BLaER1 treated with 17β-estradiol and CSF1 and Interleukin-3, amounts not matched to agents 10 nM and 100 nM (cell line): ENCODE measurements at regions not wholly inside any gene's neighbourhood (a gene's known extent, or its start where the extent isn't known, plus 50 kb on each side); places are given as distances from the start of the nearest gene placed in this dataset.

ENCODE experiments used
- H3K27ac ChIP-seq, 11 experiments: shearing (Covaris generic); formaldehyde crosslinking; 2 replicates each; pipeline ENCODE4 v1.8.1; 2022
- H3K27me3 ChIP-seq, 11 experiments: shearing (Covaris generic); formaldehyde crosslinking; 2 replicates each; pipeline ENCODE4 v1.8.1; 2022
- H3K36me3 ChIP-seq, 11 experiments: shearing (Covaris generic); formaldehyde crosslinking; 2 replicates each; pipeline ENCODE4 v1.8.1; 2022
- H3K4me1 ChIP-seq, 10 experiments: shearing (Covaris generic); formaldehyde crosslinking; 2 replicates each; pipeline ENCODE4 v1.8.1; 2022
- H3K4me2 ChIP-seq, 11 experiments: shearing (Covaris generic); formaldehyde crosslinking; 2 replicates each; pipeline ENCODE4 v1.8.1; 2022
- H3K4me3 ChIP-seq, 10 experiments: shearing (Covaris generic); formaldehyde crosslinking; 2 replicates each; pipeline ENCODE4 v1.8.1; 2022
- H3K9ac ChIP-seq, 11 experiments: shearing (Covaris generic); formaldehyde crosslinking; 2 replicates each; pipeline ENCODE4 v1.8.1; 2022
- H3K9me3 ChIP-seq, 11 experiments: shearing (Covaris generic); formaldehyde crosslinking; replicated peaks in 1 of 11; 2 replicates each; pipeline ENCODE4 v1.8.1; 2022
- H4K20me1 ChIP-seq, 11 experiments: shearing (Covaris generic); formaldehyde crosslinking; 2 replicates each; pipeline ENCODE4 v1.8.1; 2022
- Cebpa-rat ChIP-seq, 11 experiments: shearing (Covaris generic); IDR thresholded peaks; 2 replicates each; pipeline ENCODE4 v1.8.1; 2022

DNA sequence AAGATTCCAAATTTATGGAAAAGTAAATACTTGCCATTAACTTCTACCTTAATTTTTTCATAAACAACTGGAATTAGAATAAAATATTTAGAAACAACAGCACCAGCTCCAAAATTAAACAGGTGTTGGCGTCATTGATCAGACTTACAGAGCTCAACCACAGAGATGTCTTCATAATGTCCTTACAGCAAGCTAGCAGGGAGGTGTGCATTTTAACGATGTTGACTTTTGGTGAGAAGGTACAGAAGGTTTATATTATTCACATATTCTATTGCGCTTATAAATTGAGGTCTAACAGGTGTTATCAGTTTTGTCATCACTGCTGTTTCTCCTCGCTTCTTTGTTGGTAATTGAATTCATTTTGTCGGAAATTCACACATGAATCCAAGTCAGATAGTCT, 226.2 kb upstream of the CA10 start:
- Histone ChIP-seq H3K27ac (no peak overlapping the region), H3K9me3 (peaks cover 0 to 4% (median 2%) of the 10 kb centered on the region in 11 experiments; a peak in 7 of 22 replicates), H4K20me1 (no peaks in the 10 kb centered on the region), H3K36me3 (no peaks in the 10 kb centered on the region), H3K4me1 (no peaks in the 10 kb centered on the region), H3K4me2 (no peak overlapping the region), H3K27me3 (no peaks in the 10 kb centered on the region), H3K4me3 (no peak overlapping the region), H3K9ac (no peak overlapping the region)
- TF ChIP-seq Cebpa-rat (IDR thresholded peaks at IDR 0.05), result no peak

DNA sequence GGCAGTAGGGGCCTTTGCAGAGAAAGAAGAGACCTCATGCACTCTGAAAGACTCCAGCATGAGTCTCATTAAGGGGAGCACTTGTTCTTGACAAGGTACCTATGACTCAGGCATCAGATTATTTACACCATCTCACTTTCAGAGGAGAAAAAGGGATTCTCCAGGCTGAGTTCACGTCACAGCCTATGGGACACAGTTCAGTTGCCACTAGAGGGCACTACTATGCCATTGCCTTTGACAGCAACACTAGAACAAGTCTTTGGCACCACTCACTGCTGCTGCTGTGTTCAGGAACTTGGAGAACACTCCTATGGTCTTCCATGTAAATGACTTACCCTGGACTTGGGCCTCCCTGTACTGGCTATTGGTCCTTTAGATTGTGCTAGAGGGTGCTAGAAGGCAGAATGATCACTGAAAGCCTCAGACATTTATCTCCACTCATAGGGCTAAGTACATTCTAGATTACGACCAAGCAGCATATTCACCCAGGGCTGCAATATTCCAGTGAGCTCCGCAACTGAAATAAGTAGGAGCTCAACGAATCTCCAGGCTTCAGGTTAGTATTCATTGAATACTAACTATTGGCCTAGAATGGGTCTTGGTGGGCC, 225.1 kb upstream of the CA10 start:
- TF ChIP-seq Cebpa-rat (IDR thresholded peaks at IDR 0.05), result no peak
- Histone ChIP-seq H3K36me3 (no peaks in the 10 kb centered on the region), H3K9ac (no peak overlapping the region), H4K20me1 (no peaks in the 10 kb centered on the region), H3K4me3 (no peak overlapping the region), H3K27me3 (no peaks in the 10 kb centered on the region), H3K9me3 (peaks cover 0 to 9% (median 5%) of the 10 kb centered on the region in 11 experiments; a peak in 7 of 22 replicates), H3K27ac (no peak overlapping the region), H3K4me1 (no peaks in the 10 kb centered on the region), H3K4me2 (no peak overlapping the region)

DNA sequence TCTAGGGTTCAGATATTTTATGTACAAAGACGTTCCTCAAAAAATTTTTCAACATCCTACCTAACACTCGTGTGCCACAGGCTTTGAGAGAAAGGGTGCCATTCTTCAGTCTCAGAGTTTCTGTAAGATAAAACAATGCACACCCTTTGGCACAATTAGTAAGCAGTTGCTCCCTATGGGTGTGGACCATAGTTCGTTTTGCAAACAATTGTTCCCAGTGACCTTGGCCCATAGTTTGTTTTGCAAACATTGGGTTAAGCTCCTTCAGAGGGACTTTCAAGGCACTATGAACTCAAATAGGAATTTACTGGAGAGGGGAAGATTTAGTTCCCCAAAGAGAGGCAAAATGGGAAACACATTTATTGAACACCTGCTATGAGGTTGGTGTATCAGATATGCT, 220.3 kb upstream of the CA10 start:
- Histone ChIP-seq H3K9me3 (peaks cover 0 to 9% (median 5%) of the 10 kb centered on the region in 11 experiments; a peak in 7 of 22 replicates), H3K9ac (no peak overlapping the region), H3K4me2 (no peak overlapping the region), H3K36me3 (no peaks in the 10 kb centered on the region), H4K20me1 (no peaks in the 10 kb centered on the region), H3K27ac (no peak overlapping the region), H3K4me1 (no peaks in the 10 kb centered on the region), H3K4me3 (no peak overlapping the region), H3K27me3 (no peaks in the 10 kb centered on the region)
- no peak for TF ChIP-seq Cebpa-rat (IDR thresholded peaks at IDR 0.05)

- no peaks in the 10 kb centered on the region for H3K4me1 ChIP-seq
- no peak overlapping the region for H3K9ac ChIP-seq
- TF ChIP-seq Cebpa-rat (IDR thresholded peaks at IDR 0.05), result no peak
- H4K20me1 ChIP-seq, result no peaks in the 10 kb centered on the region
- no peak overlapping the region for H3K4me2 ChIP-seq
- H3K4me3 ChIP-seq, result no peak overlapping the region
- H3K27ac ChIP-seq, result no peak overlapping the region
- no peaks in the 10 kb centered on the region for H3K36me3 ChIP-seq
- H3K9me3 ChIP-seq, result peaks cover 0 to 9% (median 5%) of the 10 kb centered on the region in 11 experiments; a peak in 7 of 22 replicates
- no peaks in the 10 kb centered on the region for H3K27me3 ChIP-seq
These were observed 217.6 kb upstream of the CA10 start for GRCh38 chr17:52376137-52376536.

- H3K4me2 ChIP-seq, result no peak overlapping the region
- no peaks in the 10 kb centered on the region for H3K4me1 ChIP-seq
- no peaks in the 10 kb centered on the region for H3K27me3 ChIP-seq
- no peak overlapping the region for H3K9ac ChIP-seq
- no peak overlapping the region for H3K27ac ChIP-seq
- H3K4me3 ChIP-seq, result no peak overlapping the region
- H4K20me1 ChIP-seq, result no peaks in the 10 kb centered on the region
- no peak for TF ChIP-seq Cebpa-rat (IDR thresholded peaks at IDR 0.05)
- H3K36me3 ChIP-seq, result no peaks in the 10 kb centered on the region
- no peaks in the 10 kb centered on the region for H3K9me3 ChIP-seq
These were observed 210.4 kb upstream of the CA10 start for GRCh38 chr17:52368886-52369285.

GRCh38 chr17:52357854-52358253, 199.3 kb upstream of the CA10 start:
- Histone ChIP-seq H3K4me1 (no peaks in the 10 kb centered on the region), H3K27ac (no peak overlapping the region), H3K9me3 (peaks cover 0 to 6% (median 3%) of the 10 kb centered on the region in 11 experiments; a peak in 4 of 22 replicates), H3K9ac (no peak overlapping the region), H3K4me2 (no peak overlapping the region), H3K36me3 (no peaks in the 10 kb centered on the region), H3K4me3 (no peak overlapping the region), H3K27me3 (no peaks in the 10 kb centered on the region), H4K20me1 (no peaks in the 10 kb centered on the region)
- TF ChIP-seq Cebpa-rat (IDR thresholded peaks at IDR 0.05), result no peak

DNA sequence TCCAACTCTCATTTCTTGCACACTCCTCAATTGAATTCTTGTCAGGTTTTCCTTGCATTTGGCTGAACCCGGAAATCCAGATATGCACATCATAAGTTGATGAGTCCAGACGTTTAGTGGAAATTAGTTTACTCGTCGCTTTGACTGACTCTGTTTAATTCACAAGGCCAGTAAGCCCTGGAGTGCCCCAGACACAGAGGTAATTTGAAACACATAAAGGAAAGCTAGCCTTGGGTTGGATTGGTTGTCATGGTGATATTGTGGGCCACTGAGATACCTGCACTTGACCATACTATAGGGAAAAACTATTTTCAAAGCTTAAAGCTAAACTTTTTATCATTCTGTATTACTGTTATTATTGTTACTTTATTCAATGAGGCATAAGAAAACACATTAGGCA, 178.3 kb upstream of the CA10 start:
- H3K36me3 ChIP-seq, result no peaks in the 10 kb centered on the region
- H3K4me3 ChIP-seq, result no peak overlapping the region

DNA sequence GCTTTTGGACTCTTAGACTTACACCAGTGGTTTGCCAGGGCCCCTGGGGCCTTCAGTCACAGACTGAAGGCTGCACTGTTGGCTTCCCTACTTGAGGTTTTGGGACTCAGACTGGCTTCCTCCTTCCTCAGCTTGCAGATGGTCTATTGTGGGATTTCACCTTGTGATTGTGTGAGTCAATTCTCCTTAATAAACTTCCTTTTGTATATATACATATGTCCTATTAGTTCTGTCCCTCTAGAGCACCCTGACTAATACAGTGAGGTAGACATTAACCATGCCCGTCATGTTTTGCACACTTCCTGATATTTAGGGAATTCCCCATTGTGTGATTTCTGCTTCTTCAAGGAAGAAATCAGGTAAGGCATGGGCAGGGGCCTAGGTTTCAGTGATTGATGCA, 147.8 kb upstream of the CA10 start:
- no peak overlapping the region for H3K4me3 ChIP-seq
- H3K27me3 ChIP-seq, result no peaks in the 10 kb centered on the region
- no peak overlapping the region for H3K9ac ChIP-seq
- H3K4me1 ChIP-seq, result peaks cover 0 to 10% (median 4%) of the 10 kb centered on the region in 10 experiments; a peak in 9 of 20 replicates
- no peaks in the 10 kb centered on the region for H3K36me3 ChIP-seq
- peak overlapping the region in 1 of 11 experiments; percentile 19; a peak in 1 of 22 replicates for H3K27ac ChIP-seq
- peak overlapping the region in 7 of 11 experiments; percentile 5 to 55 (median 30); a peak in 7 of 22 replicates for H3K4me2 ChIP-seq
- peaks cover 0 to 16% (median 9%) of the 10 kb centered on the region in 11 experiments; a peak in 14 of 22 replicates for H3K9me3 ChIP-seq
- TF ChIP-seq Cebpa-rat (IDR thresholded peaks at IDR 0.05), result no peak
- H4K20me1 ChIP-seq, result no peaks in the 10 kb centered on the region

More for the DNA sequence above, 178.3 kb upstream of the CA10 start:
- H3K9me3 ChIP-seq, result no peaks in the 10 kb centered on the region
- TF ChIP-seq Cebpa-rat (IDR thresholded peaks at IDR 0.05), result no peak
- no peaks in the 10 kb centered on the region for H3K4me1 ChIP-seq
- H3K27me3 ChIP-seq, result no peaks in the 10 kb centered on the region
- H4K20me1 ChIP-seq, result no peaks in the 10 kb centered on the region
- no peak overlapping the region for H3K4me2 ChIP-seq
- no peak overlapping the region for H3K9ac ChIP-seq
- H3K27ac ChIP-seq, result no peak overlapping the region

DNA sequence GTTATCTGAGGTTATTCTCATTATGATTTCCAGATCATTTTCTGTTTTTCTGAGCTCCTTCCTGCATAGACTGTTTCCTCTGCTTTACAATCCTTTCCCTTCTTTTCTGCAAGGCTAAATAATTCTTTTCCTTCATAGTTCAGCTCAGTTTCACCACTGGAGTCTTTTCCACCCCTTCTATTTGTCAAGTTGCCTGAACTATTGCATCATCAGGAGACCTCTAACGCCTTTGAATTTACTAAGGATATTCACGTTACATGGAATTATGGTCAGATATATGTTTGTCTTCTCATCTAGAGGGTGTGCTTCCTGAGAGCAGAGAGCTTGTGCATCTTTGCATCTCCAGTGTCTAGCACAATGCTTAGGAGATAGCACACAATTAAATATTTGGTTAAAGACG, 140.4 kb upstream of the CA10 start:
- H3K36me3 ChIP-seq, result no peaks in the 10 kb centered on the region
- TF ChIP-seq Cebpa-rat (IDR thresholded peaks at IDR 0.05), result peak in 4 of 11 experiments; percentile 21 to 39 (median 28); a peak in 1 of 22 replicates
- H3K27me3 ChIP-seq, result no peaks in the 10 kb centered on the region
- H3K4me3 ChIP-seq, result no peak overlapping the region
- no peaks in the 10 kb centered on the region for H3K9me3 ChIP-seq
- no peaks in the 10 kb centered on the region for H3K4me1 ChIP-seq
- H3K9ac ChIP-seq, result no peak overlapping the region
- no peaks in the 10 kb centered on the region for H4K20me1 ChIP-seq
- no peak overlapping the region for H3K27ac ChIP-seq
- no peak overlapping the region for H3K4me2 ChIP-seq
